Mammary epithelial cell (primary cell): ENCODE measurements at regions not wholly inside any gene's neighbourhood (a gene's known extent, or its start where the extent isn't known, plus 50 kb on each side); places are given as distances from the start of the nearest gene placed in this dataset.

Experiments
- EZH2 ChIP-seq: IDR thresholded peaks from 2 replicates; pipeline ENCODE4 v1.6.1; 2012; ENCODE audit warnings: low read length, inconsistent platforms, borderline replicate concordance
- TF ChIP-seq, protein P1 (sequence below), 2 donors: IDR thresholded peaks in 1 of 2; conservative IDR thresholded peaks in 1 of 2; 2 replicates each; pipeline ENCODE4 v1.5.1; 2011 to 2012; ENCODE audit warnings: inconsistent platforms in 2 of 2, low read length in 2 of 2, mild to moderate bottlenecking in 2 of 2, control low read depth in 1 of 2, low read depth in 1 of 2; ENCODE audit not compliant: insufficient read depth in 1 of 2; ENCODE audit errors: extremely low read depth in 1 of 2

DNA sequence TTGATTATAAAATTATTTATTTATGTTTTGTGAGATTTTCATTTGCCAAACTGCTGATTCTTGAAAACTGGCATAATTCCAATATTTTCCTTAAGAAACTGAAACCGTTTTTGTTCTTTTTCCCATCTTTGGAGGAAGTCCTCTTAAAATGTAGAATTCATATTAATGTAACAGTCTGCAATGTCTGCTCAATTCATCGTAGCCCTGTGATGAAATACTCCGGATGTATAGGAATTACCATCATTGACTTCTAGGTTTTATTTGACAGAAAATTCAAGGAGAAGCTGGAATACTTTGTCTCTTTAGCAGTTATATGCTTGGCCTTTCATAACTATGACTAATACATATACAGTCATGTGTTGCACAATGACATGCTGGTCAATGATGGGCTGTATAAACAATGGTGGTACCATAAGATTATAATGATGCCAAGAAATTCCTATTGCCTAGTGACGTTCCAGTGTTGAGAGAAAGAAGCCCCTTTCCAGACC, 185.0 kb upstream of the GPRIN3 start:
- no peak for TF ChIP-seq EZH2
- TF ChIP-seq, protein P1, sequence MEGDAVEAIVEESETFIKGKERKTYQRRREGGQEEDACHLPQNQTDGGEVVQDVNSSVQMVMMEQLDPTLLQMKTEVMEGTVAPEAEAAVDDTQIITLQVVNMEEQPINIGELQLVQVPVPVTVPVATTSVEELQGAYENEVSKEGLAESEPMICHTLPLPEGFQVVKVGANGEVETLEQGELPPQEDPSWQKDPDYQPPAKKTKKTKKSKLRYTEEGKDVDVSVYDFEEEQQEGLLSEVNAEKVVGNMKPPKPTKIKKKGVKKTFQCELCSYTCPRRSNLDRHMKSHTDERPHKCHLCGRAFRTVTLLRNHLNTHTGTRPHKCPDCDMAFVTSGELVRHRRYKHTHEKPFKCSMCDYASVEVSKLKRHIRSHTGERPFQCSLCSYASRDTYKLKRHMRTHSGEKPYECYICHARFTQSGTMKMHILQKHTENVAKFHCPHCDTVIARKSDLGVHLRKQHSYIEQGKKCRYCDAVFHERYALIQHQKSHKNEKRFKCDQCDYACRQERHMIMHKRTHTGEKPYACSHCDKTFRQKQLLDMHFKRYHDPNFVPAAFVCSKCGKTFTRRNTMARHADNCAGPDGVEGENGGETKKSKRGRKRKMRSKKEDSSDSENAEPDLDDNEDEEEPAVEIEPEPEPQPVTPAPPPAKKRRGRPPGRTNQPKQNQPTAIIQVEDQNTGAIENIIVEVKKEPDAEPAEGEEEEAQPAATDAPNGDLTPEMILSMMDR (conservative IDR thresholded peaks at IDR 0.05 in 1 of 2, IDR thresholded peaks at IDR 0.05 in 1 of 2; ENCODE audit: extremely low read depth in 1 of 2, insufficient read depth in 1 of 2, low read depth in 1 of 2, low read length in 2 of 2), result no peak
